Thoracic aorta (tissue), 2 donors: ENCODE measurements at regions not wholly inside any gene's neighbourhood (a gene's known extent, or its start where the extent isn't known, plus 50 kb on each side); places are given as distances from the start of the nearest gene placed in this dataset.

ENCODE experiments used
- ATAC-seq: fragments of 150-250 bp; one replicate; pipeline ENCODE4 v1.8.0; 2017; ENCODE audit warnings: low read depth; ENCODE audit not compliant: insufficient number of reproducible peaks, low FRiP score
- DNase-seq: peaks from one replicate; pipeline ENCODE4 v3.0.0-alpha.2; 2020; ENCODE audit warnings: low spot score
- H3K27ac ChIP-seq, 2 donors: fragments of 200-600 bp; sonication (generic); 1 replicate in 1 of 2; 2 replicates in 1 of 2; pipeline ENCODE4 v1.5.1; 2016; ENCODE audit warnings: mild to moderate bottlenecking in 2 of 2, moderate library complexity in 2 of 2
- H3K27me3 ChIP-seq: fragments of 200-600 bp; sonication (generic); replicated peaks from 2 replicates; pipeline ENCODE4 v1.6.0; 2016; ENCODE audit warnings: mild to moderate bottlenecking; ENCODE audit not compliant: insufficient read depth
- H3K36me3 ChIP-seq: fragments of 200-600 bp; sonication (generic); one replicate; pipeline ENCODE4 v1.5.1; 2016
- H3K4me1 ChIP-seq, 2 donors: fragments of 200-600 bp; sonication (generic); 1 replicate in 1 of 2; 2 replicates in 1 of 2; pipeline versions ENCODE4 v1.5.1 to v1.6.0; 2016; ENCODE audit warnings: low read depth in 2 of 2, mild to moderate bottlenecking in 1 of 2; ENCODE audit not compliant: control insufficient read depth in 1 of 2
- H3K4me3 ChIP-seq: fragments of 200-600 bp; sonication (generic); 2 replicates; pipeline ENCODE4 v1.5.1; 2016; ENCODE audit warnings: mild to moderate bottlenecking
- H3K9me3 ChIP-seq: fragments of 200-600 bp; sonication (generic); 2 replicates; pipeline ENCODE4 v1.5.1; 2016
- TF ChIP-seq, protein P1 (sequence below): fragments of 200-600 bp; sonication (generic); IDR thresholded peaks from one replicate; pipeline ENCODE4 v1.5.1; 2019; ENCODE audit warnings: antibody characterized with exemption

DNA sequence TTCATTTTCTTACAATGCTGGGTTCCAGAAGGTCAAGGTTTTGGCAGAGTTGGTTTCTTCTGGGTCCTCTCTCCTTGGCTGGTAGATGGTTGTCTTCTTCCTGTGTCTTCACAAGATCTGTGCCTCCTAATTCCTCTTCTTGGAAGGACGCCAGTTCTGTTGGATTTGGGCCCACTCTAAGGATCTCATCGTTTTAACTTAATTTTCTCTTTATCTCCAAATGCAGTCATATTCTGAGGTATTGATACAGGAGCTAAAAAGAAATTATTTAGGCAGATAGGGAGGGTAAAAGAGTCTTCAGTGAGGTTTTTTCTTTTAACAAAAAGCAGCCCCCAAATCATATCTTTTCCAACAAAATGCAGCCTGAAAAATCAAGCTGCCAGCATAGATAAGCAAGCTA lies 998.4 kb downstream of the SOCS6 start:
- H3K4me3 ChIP-seq, result no peak overlapping the region
- no peaks in the 10 kb centered on the region for H3K4me1 ChIP-seq
- TF ChIP-seq, protein P1, sequence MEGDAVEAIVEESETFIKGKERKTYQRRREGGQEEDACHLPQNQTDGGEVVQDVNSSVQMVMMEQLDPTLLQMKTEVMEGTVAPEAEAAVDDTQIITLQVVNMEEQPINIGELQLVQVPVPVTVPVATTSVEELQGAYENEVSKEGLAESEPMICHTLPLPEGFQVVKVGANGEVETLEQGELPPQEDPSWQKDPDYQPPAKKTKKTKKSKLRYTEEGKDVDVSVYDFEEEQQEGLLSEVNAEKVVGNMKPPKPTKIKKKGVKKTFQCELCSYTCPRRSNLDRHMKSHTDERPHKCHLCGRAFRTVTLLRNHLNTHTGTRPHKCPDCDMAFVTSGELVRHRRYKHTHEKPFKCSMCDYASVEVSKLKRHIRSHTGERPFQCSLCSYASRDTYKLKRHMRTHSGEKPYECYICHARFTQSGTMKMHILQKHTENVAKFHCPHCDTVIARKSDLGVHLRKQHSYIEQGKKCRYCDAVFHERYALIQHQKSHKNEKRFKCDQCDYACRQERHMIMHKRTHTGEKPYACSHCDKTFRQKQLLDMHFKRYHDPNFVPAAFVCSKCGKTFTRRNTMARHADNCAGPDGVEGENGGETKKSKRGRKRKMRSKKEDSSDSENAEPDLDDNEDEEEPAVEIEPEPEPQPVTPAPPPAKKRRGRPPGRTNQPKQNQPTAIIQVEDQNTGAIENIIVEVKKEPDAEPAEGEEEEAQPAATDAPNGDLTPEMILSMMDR, result no peak
- no peaks in the 10 kb centered on the region for H3K27me3 ChIP-seq
- no peak overlapping the region for H3K27ac ChIP-seq
- H3K36me3 ChIP-seq, result no peaks in the 10 kb centered on the region
- DNase-seq (no peak), ATAC-seq (no peak)
- H3K9me3 ChIP-seq, result no peaks in the 10 kb centered on the region

DNA sequence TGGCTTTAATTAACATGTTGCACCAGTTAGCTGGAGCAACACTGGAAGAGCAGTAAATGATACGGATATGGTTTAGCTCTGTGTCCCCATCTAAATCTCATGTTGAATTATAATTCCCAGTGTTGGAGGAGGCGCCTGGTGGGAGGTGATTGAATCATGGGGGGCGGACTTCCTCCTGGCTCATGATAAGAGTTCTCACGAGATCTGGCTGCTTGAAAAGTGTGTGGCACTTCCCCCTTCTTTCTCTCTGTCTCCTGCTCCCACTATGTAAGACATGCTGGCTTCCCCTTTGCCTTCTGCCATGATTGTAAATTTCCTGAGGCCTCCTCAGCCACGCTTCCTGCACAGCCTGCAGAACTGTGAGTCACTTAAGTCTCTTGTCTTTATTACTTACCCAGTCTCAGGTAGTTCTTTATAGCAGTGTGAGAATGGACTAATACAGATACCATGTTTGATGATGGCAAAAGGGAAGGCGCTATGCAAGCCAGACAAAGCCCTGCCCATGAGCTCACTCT lies 963.6 kb downstream of the SOCS6 start:
- TF ChIP-seq, protein P1, result no peak

DNA sequence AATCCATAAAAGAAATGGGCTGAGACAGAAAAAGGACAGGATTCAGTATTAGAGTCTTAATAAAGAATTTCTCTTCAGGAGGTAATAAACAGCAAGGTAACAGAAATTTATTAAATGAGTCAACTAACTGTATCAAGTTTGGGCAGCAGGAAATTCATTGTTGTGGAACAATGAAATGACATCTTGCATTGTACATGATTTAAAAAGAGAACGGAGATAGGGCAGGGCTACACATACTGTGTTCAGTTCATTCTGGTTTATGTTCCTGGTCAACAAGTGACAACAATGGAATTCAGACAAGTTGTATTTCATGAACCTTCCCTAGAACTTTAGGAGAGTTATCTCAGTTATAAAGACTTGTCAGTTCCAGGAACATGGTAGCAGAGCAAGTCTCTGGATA lies 961.3 kb downstream of the SOCS6 start:
- Histone ChIP-seq H3K27ac (no peak overlapping the region), H3K4me1 (no peaks in the 10 kb centered on the region), H3K27me3 (no peaks in the 10 kb centered on the region), H3K4me3 (no peak overlapping the region), H3K36me3 (no peaks in the 10 kb centered on the region), H3K9me3 (no peaks in the 10 kb centered on the region)
- no peak for DNase-seq
- no peak for ATAC-seq
- TF ChIP-seq, protein P1, result no peak

More for the DNA sequence above, 963.6 kb downstream of the SOCS6 start:
- no peaks in the 10 kb centered on the region for H3K36me3 ChIP-seq
- no peak for ATAC-seq
- no peak overlapping the region for H3K4me3 ChIP-seq
- no peaks in the 10 kb centered on the region for H3K4me1 ChIP-seq
- H3K27ac ChIP-seq, result no peak overlapping the region
- no peaks in the 10 kb centered on the region for H3K27me3 ChIP-seq
- no peaks in the 10 kb centered on the region for H3K9me3 ChIP-seq
- DNase-seq, result no peak

- ATAC-seq, result no peak
- TF ChIP-seq, protein P1, result no peak
- H3K27me3 ChIP-seq, result no peaks in the 10 kb centered on the region
- no peaks in the 10 kb centered on the region for H3K9me3 ChIP-seq
- H3K36me3 ChIP-seq, result no peaks in the 10 kb centered on the region
- no peak for DNase-seq
- H3K4me1 ChIP-seq, result no peaks in the 10 kb centered on the region
- H3K4me3 ChIP-seq, result no peak overlapping the region
- no peak overlapping the region for H3K27ac ChIP-seq
These were observed 960.9 kb downstream of the SOCS6 start for GRCh38 chr18:71249791-71250190.

DNA sequence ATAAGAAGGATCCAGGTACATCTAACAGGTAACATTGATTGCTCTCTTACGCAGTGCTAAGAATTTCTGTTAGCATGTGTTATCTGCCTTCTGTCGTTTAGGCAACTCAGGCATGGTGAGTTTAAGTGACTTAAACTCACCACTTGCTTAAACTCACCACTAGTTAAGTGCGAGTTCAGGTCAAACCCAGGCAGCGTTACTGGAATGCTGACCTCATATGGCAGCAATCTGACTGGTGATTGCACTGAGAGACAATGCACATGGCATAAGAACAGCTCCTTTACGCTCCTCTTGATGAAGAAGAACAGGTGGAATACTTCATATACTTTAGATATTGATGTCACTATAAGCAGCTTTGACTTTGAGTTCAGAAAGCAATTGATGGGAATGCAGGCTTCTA lies 954.1 kb downstream of the SOCS6 start:
- Histone ChIP-seq H3K4me3 (no peak overlapping the region), H3K27ac (no peak overlapping the region), H3K9me3 (no peaks in the 10 kb centered on the region), H3K4me1 (no peaks in the 10 kb centered on the region), H3K36me3 (no peaks in the 10 kb centered on the region), H3K27me3 (no peaks in the 10 kb centered on the region)
- DNase-seq (no peak), ATAC-seq (no peak)
- TF ChIP-seq, protein P1, result no peak
